MM.1S (cell line): ENCODE measurements at regions not wholly inside any gene's neighbourhood (a gene's known extent, or its start where the extent isn't known, plus 50 kb on each side); places are given as distances from the start of the nearest gene placed in this dataset.

ENCODE experiments used
- DNase-seq: peaks from one replicate; pipeline ENCODE4 v3.0.0-alpha.2; 2015
- H2AFZ ChIP-seq: fragments of 300-600 bp; sonication (generic); 2 replicates; pipeline ENCODE4 v1.6.0; 2016; ENCODE audit warnings: antibody characterized with exemption, low read length
- H3F3A ChIP-seq: fragments of 300-600 bp; sonication (generic); 2 replicates; pipeline ENCODE4 v1.6.1; 2016; ENCODE audit warnings: mild to moderate bottlenecking, antibody characterized with exemption, low read length, moderate library complexity, mixed read lengths; ENCODE audit not compliant: insufficient read depth
- H3K27ac ChIP-seq: fragments of 300-600 bp; sonication (generic); 2 replicates; pipeline ENCODE4 v1.5.1; 2016; ENCODE audit warnings: mild to moderate bottlenecking, low read length
- H3K27me3 ChIP-seq: fragments of 300-600 bp; sonication (generic); replicated peaks from 2 replicates; pipeline ENCODE4 v1.6.0; 2016; ENCODE audit warnings: low read length; ENCODE audit not compliant: insufficient read depth
- H3K36me3 ChIP-seq: fragments of 300-600 bp; sonication (generic); replicated peaks from 2 replicates; pipeline ENCODE4 v1.6.1; 2016; ENCODE audit warnings: mild to moderate bottlenecking, low read length, mixed read lengths; ENCODE audit not compliant: insufficient read depth
- H3K4me1 ChIP-seq: fragments of 300-600 bp; sonication (generic); 2 replicates; pipeline ENCODE4 v1.6.1; 2016; ENCODE audit warnings: low read length, mixed read lengths
- H3K4me2 ChIP-seq: fragments of 300-600 bp; sonication (generic); 2 replicates; pipeline ENCODE4 v1.6.0; 2016; ENCODE audit warnings: low read depth, low read length
- H3K4me3 ChIP-seq: fragments of 300-600 bp; sonication (generic); 2 replicates; pipeline ENCODE4 v1.5.1; 2016; ENCODE audit warnings: low read length, mixed read lengths
- H3K79me2 ChIP-seq: fragments of 300-600 bp; sonication (generic); 2 replicates; pipeline ENCODE4 v1.6.1; 2016; ENCODE audit warnings: mixed run types, low read length, mixed read lengths
- H3K9ac ChIP-seq: fragments of 300-600 bp; sonication (generic); 2 replicates; pipeline ENCODE4 v1.6.1; 2016; ENCODE audit warnings: low read length, mixed read lengths
- H3K9me2 ChIP-seq: fragments of 300-600 bp; sonication (generic); replicated peaks from 2 replicates; pipeline ENCODE4 v1.6.1; 2016; ENCODE audit warnings: mild to moderate bottlenecking, low read length, mixed read lengths; ENCODE audit not compliant: insufficient read depth
- H3K9me3 ChIP-seq: fragments of 300-600 bp; sonication (generic); replicated peaks from 2 replicates; pipeline ENCODE4 v1.6.1; 2016; ENCODE audit warnings: mild to moderate bottlenecking, low read length, mixed read lengths; ENCODE audit not compliant: insufficient read depth
- H4K20me1 ChIP-seq: fragments of 300-600 bp; sonication (generic); 2 replicates; pipeline ENCODE4 v1.6.1; 2016; ENCODE audit warnings: mild to moderate bottlenecking, low read length, moderate library complexity, mixed read lengths; ENCODE audit not compliant: insufficient read depth
- EZH2 ChIP-seq: fragments of 300-600 bp; sonication (generic); optimal IDR thresholded peaks from 2 replicates; pipeline ENCODE3; 2017; ENCODE audit warnings: low read depth, mild to moderate bottlenecking, antibody characterized with exemption, low read length, mixed read lengths
- EZH2phosphoT487 ChIP-seq: fragments of 300-600 bp; sonication (generic); IDR thresholded peaks from 2 replicates; pipeline ENCODE4 v1.6.1; 2018; ENCODE audit warnings: antibody characterized with exemption, low read length
- TF ChIP-seq, protein P1 (sequence below): fragments of 300-600 bp; sonication (generic); IDR thresholded peaks from 2 replicates; pipeline ENCODE4 v1.5.1; 2016; ENCODE audit warnings: antibody characterized with exemption, low read length, mixed read lengths

GRCh38 chr19:28023064-28023463 lies 1189.9 kb downstream of the UQCRFS1 start:
- Histone ChIP-seq H3K27ac (no peak overlapping the region), H3K9me2 (no peaks in the 10 kb centered on the region), H3K4me3 (no peak overlapping the region), H3K79me2 (no peaks in the 10 kb centered on the region), H3K36me3 (no peaks in the 10 kb centered on the region), H3K9me3 (no peaks in the 10 kb centered on the region), H2AFZ (no peak overlapping the region), H3K9ac (no peak overlapping the region), H3K4me1 (no peaks in the 10 kb centered on the region), H3K4me2 (no peak overlapping the region), H4K20me1 (no peaks in the 10 kb centered on the region), H3K27me3 (no peaks in the 10 kb centered on the region), H3F3A (no peaks in the 10 kb centered on the region)
- DNase-seq = no peak
- TF ChIP-seq, protein P1, sequence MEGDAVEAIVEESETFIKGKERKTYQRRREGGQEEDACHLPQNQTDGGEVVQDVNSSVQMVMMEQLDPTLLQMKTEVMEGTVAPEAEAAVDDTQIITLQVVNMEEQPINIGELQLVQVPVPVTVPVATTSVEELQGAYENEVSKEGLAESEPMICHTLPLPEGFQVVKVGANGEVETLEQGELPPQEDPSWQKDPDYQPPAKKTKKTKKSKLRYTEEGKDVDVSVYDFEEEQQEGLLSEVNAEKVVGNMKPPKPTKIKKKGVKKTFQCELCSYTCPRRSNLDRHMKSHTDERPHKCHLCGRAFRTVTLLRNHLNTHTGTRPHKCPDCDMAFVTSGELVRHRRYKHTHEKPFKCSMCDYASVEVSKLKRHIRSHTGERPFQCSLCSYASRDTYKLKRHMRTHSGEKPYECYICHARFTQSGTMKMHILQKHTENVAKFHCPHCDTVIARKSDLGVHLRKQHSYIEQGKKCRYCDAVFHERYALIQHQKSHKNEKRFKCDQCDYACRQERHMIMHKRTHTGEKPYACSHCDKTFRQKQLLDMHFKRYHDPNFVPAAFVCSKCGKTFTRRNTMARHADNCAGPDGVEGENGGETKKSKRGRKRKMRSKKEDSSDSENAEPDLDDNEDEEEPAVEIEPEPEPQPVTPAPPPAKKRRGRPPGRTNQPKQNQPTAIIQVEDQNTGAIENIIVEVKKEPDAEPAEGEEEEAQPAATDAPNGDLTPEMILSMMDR = no peak
- no peak for TF ChIP-seq EZH2phosphoT487
- TF ChIP-seq EZH2 = no peak

DNA sequence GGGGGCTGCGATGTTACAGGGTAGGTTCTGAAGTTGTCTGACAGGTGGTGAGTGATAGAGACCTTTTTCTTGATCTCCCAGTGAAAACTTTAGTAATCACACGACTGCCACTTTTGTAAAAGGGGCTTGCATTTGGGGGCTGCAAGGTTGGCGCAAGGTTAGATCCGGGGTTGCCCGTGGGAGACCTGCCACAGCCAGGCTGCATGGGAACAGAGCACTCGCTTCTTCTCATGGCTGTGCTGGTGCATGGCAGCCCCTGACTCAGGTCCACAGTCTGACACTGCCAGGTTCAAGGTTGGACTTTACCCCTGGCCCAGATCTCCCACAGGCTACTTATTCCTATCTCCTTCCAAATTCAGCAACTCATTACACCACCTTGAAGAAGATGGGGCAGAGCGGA lies 1190.4 kb downstream of the UQCRFS1 start:
- Histone ChIP-seq H2AFZ (no peak overlapping the region), H3K79me2 (no peaks in the 10 kb centered on the region), H3K4me3 (no peak overlapping the region), H3K9ac (no peak overlapping the region), H3K4me1 (no peaks in the 10 kb centered on the region), H3K9me3 (no peaks in the 10 kb centered on the region), H3K27ac (no peak overlapping the region), H3K4me2 (no peak overlapping the region), H3K36me3 (no peaks in the 10 kb centered on the region), H3K27me3 (no peaks in the 10 kb centered on the region), H3F3A (no peaks in the 10 kb centered on the region), H4K20me1 (no peaks in the 10 kb centered on the region), H3K9me2 (no peaks in the 10 kb centered on the region)
- DNase-seq = no peak
- TF ChIP-seq, protein P1 = no peak
- TF ChIP-seq EZH2 (no peak), EZH2phosphoT487 (no peak)

DNA sequence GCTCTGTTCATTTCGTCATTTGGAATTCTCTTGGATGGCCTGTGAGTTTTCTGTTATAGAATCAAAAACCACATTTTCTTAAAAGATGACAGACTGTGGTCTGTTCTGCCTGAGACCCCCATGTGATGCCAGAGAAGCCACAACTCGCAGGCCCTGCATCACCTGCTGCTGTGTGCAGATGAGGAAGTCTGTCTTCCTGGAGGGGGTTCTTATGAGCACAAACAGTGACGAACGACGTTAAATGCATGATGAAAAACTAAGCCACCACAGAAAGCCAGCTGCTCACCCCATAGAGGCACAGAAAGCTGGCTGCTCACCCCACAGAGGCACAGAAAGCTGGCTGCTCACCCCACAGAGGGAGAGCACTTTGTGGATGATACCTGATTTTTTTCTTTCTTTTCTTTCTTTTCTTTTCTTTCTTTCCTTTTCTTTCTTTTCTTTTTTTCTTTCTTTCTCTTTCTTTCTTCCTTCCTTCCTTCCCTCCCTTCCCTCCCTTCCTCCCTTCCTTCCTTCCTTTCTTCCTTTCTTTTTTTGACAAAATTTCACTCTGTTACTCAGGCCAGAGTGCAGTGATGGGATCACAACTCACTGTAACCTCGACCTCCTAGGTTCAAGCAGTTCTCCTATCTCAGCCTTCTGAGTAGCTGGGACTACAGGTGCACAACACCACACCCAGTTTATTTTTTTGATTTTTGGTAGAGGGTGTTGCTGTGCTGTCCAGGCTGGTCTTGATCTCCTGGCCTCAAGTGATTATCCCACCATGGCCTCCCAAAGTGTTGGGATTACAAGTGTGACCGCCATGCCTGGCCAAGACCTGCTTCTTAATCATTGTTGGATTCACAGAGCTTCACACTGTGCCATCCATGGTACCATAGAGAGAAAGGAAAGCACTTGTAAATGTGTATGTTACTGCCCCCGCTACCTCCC lies 1191.4 kb downstream of the UQCRFS1 start:
- no peaks in the 10 kb centered on the region for H3K9me2 ChIP-seq
- no peaks in the 10 kb centered on the region for H3K27me3 ChIP-seq
- H4K20me1 ChIP-seq = no peaks in the 10 kb centered on the region
- no peak for DNase-seq
- no peak overlapping the region for H3K27ac ChIP-seq
- no peaks in the 10 kb centered on the region for H3K36me3 ChIP-seq
- H3K4me1 ChIP-seq = no peaks in the 10 kb centered on the region
- TF ChIP-seq EZH2phosphoT487 (no peak), EZH2 (no peak)
- TF ChIP-seq, protein P1 = no peak
- no peak overlapping the region for H3K4me3 ChIP-seq
- no peaks in the 10 kb centered on the region for H3K9me3 ChIP-seq
- H3F3A ChIP-seq = no peaks in the 10 kb centered on the region
- H3K79me2 ChIP-seq = no peaks in the 10 kb centered on the region
- H3K4me2 ChIP-seq = no peak overlapping the region
- H2AFZ ChIP-seq = no peak overlapping the region
- H3K9ac ChIP-seq = no peak overlapping the region
